HEK293 (cell line): ENCODE measurements at regions not wholly inside any gene's neighbourhood (a gene's known extent, or its start where the extent isn't known, plus 50 kb on each side); places are given as distances from the start of the nearest gene placed in this dataset.

Source experiments
- CTCF ChIA-PET: fragments of 350-600 bp; formaldehyde crosslinking; extraction: SDS; loops from one replicate; lab custom pipeline; 2021; ENCODE audit warnings: antibody characterized with exemption; lab: Yijun Ruan, JAX
- POLR2A ChIA-PET: fragments of 300-600 bp; formaldehyde crosslinking; extraction: SDS; loops from one replicate; lab custom pipeline; 2020; ENCODE audit warnings: antibody characterized with exemption, inconsistent platforms; lab: Yijun Ruan, JAX
- H3K27ac ChIP-seq: fragments of 200-500 bp; sonication (Bioruptor generic); 2 replicates; pipeline ENCODE4 v1.5.1; 2014; ENCODE audit warnings: low read depth, low read length, control low read depth, inconsistent platforms; ENCODE audit errors: extremely low read depth
- H3K36me3 ChIP-seq, 2 experiments: fragments of 200-500 bp in 1 of 2; sonication (Bioruptor generic) in 1 of 2; 1 replicate in 1 of 2; 2 replicates in 1 of 2; pipeline ENCODE4 v1.5.1; 2014 to 2017; ENCODE audit warnings: inconsistent platforms in 2 of 2, low read length in 2 of 2; ENCODE audit not compliant: control insufficient read depth in 2 of 2, insufficient read depth in 1 of 2
- H3K4me1 ChIP-seq: fragments of 200-500 bp; sonication (Bioruptor generic); 2 replicates; pipeline ENCODE4 v1.5.1; 2014; ENCODE audit warnings: mild to moderate bottlenecking, low read length, inconsistent platforms; ENCODE audit not compliant: control insufficient read depth, insufficient read depth
- H3K4me3 ChIP-seq: 2 replicates; pipeline ENCODE4 v1.5.1; 2011; ENCODE audit warnings: low read depth, mild to moderate bottlenecking, control low read depth, low read length, moderate library complexity
- H3K9me3 ChIP-seq: fragments of 200-500 bp; sonication (Bioruptor generic); 2 replicates; pipeline ENCODE4 v1.5.1; 2014; ENCODE audit warnings: low read depth, low read length, inconsistent platforms; ENCODE audit not compliant: control insufficient read depth, insufficient read depth
- FEZF1 ChIP-seq: fragments of 450-650 bp; formaldehyde crosslinking; IDR thresholded peaks from 2 replicates; pipeline ENCODE4 v1.5.1; 2016; ENCODE audit warnings: missing biosample characterization, missing genetic modification characterization
- GLIS2 ChIP-seq: fragments of 450-650 bp; formaldehyde crosslinking; IDR thresholded peaks from 2 replicates; pipeline ENCODE4 v1.5.1; 2016; ENCODE audit warnings: missing biosample characterization, missing genetic modification characterization
- KLF10 ChIP-seq: fragments of 450-650 bp; IDR thresholded peaks from 2 replicates; pipeline ENCODE4 v1.5.1; 2018; ENCODE audit warnings: missing biosample characterization, mild to moderate bottlenecking, missing genetic modification characterization
- KLF17 ChIP-seq: fragments of 450-650 bp; formaldehyde crosslinking; IDR thresholded peaks from 2 replicates; pipeline ENCODE4 v1.5.1; 2016; ENCODE audit warnings: missing biosample characterization, missing genetic modification characterization
- KLF9 ChIP-seq: fragments of 450-650 bp; formaldehyde crosslinking; IDR thresholded peaks from 2 replicates; pipeline ENCODE4 v1.5.1; 2016; ENCODE audit warnings: missing biosample characterization, missing genetic modification characterization, low read depth
- PRDM4 ChIP-seq: fragments of 450-650 bp; formaldehyde crosslinking; IDR thresholded peaks from 2 replicates; pipeline ENCODE4 v1.5.1; 2017; ENCODE audit warnings: missing biosample characterization, missing genetic modification characterization
- PRDM6 ChIP-seq: fragments of 450-650 bp; formaldehyde crosslinking; IDR thresholded peaks from 2 replicates; pipeline ENCODE4 v1.5.1; 2017; ENCODE audit warnings: missing biosample characterization, missing genetic modification characterization
- TRIM28 ChIP-seq: IDR thresholded peaks from 2 replicates; pipeline ENCODE4 v1.6.1; 2011; ENCODE audit warnings: low read length, control low read depth, borderline replicate concordance
- ZFP69B ChIP-seq: fragments of 450-650 bp; formaldehyde crosslinking; IDR thresholded peaks from 2 replicates; pipeline ENCODE4 v1.5.1; 2016; ENCODE audit warnings: missing biosample characterization, missing genetic modification characterization
- ZNF157 ChIP-seq: fragments of 450-650 bp; formaldehyde crosslinking; IDR thresholded peaks from 2 replicates; pipeline ENCODE4 v1.5.1; 2016; ENCODE audit warnings: missing biosample characterization, missing genetic modification characterization
- ZNF169 ChIP-seq: fragments of 450-650 bp; formaldehyde crosslinking; IDR thresholded peaks from 2 replicates; pipeline ENCODE4 v1.5.1; 2016; ENCODE audit warnings: missing biosample characterization, missing genetic modification characterization
- ZNF221 ChIP-seq: fragments of 450-650 bp; formaldehyde crosslinking; IDR thresholded peaks from 2 replicates; pipeline ENCODE4 v1.5.1; 2017; ENCODE audit warnings: missing biosample characterization, missing genetic modification characterization, borderline replicate concordance
- ZNF398 ChIP-seq: fragments of 450-650 bp; formaldehyde crosslinking; IDR thresholded peaks from 2 replicates; pipeline ENCODE4 v1.5.1; 2017; ENCODE audit warnings: missing biosample characterization, missing genetic modification characterization
- ZNF426 ChIP-seq: fragments of 450-650 bp; formaldehyde crosslinking; IDR thresholded peaks from 2 replicates; pipeline ENCODE4 v1.5.1; 2017; ENCODE audit warnings: missing biosample characterization, missing genetic modification characterization, mild to moderate bottlenecking, inconsistent platforms, moderate library complexity
- ZNF645 ChIP-seq: fragments of 450-650 bp; formaldehyde crosslinking; IDR thresholded peaks from 2 replicates; pipeline ENCODE4; 2016; ENCODE audit warnings: missing biosample characterization, missing genetic modification characterization
- ZNF664 ChIP-seq: fragments of 450-650 bp; formaldehyde crosslinking; IDR thresholded peaks from 2 replicates; pipeline ENCODE4 v1.5.1; 2016; ENCODE audit warnings: missing biosample characterization, missing genetic modification characterization

DNA sequence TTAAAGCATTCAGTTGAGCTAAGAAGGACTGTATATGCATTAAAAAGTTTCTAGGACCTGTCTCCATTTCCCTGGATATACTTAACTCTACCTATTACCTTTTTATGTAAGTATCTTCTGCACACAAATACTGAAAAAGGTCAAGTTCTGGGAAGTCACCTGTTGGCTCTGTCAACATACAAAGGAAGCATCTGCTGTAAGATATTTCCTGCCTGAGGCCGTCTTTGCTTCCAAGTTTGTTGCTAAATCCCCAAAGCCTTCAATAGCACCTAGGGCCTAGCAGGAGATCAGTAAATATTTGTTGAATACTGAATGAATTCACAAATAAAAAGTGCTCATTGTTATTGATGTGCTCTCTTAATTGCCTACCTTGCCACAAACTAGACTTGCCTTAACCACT is 188.4 kb downstream of the DUSP6 start:
- no peak overlapping the region for H3K27ac ChIP-seq
- ChIA-PET CTCF (no interaction called here), POLR2A (no interaction called here)
- H3K4me1 ChIP-seq: peaks cover 11% of the 10 kb centered on the region
- TF ChIP-seq ZNF664: no peak
- TF ChIP-seq ZNF221: no peak
- no peak for TF ChIP-seq TRIM28
- TF ChIP-seq KLF9 (tag by site-specific recombination): no peak
- no peak for TF ChIP-seq ZNF645 (tag by site-specific recombination)
- TF ChIP-seq FEZF1 (tag by site-specific recombination): no peak
- no peak for TF ChIP-seq GLIS2 (tag by site-specific recombination)
- TF ChIP-seq KLF10 (tag by site-specific recombination): no peak
- no peak for TF ChIP-seq ZNF426 (tag by site-specific recombination)
- TF ChIP-seq ZNF157: no peak
- TF ChIP-seq ZFP69B: no peak
- no peak for TF ChIP-seq PRDM4
- no peak for TF ChIP-seq ZNF169 (tag by site-specific recombination)
- TF ChIP-seq KLF17: no peak
- no peaks in the 10 kb centered on the region for H3K9me3 ChIP-seq
- no peaks in the 10 kb centered on the region for H3K36me3 ChIP-seq
- no peak overlapping the region for H3K4me3 ChIP-seq

DNA sequence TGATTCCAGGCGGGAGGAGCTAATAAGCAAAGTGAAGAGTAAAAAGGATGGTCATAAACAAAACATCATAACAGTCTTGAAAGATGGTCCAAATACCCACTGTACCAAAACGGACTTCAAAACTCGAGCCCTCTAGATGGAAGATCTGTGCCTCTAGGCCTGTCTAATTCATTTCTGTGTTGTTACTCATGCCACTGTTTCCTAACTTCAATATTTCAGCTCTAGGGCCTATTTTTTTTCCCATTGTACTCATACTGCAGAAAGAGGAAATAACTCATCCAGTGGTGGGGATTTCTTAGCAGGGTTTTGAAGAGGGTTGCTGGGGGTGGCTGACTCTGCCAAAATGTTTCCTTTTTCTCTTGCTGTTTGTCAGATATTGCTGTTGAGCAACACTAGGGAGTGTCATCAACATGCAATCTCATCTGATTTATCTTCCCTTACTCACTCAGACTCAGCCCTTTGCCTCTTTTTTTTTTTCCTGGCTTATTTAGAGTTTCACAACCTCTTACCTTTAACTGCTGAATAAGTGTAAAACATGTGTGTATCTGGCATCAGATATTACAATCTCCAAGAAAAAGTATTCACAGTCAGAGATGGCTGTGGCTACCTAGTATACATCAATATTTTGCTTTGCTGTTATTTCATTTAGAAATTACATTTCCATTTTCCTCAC is 189.6 kb downstream of the DUSP6 start:
- Histone ChIP-seq H3K36me3 (no peaks in the 10 kb centered on the region), H3K27ac (no peak overlapping the region), H3K4me3 (no peak overlapping the region), H3K9me3 (no peaks in the 10 kb centered on the region), H3K4me1 (peaks cover 11% of the 10 kb centered on the region)
- CTCF ChIA-PET: interaction anchor here (1.0 kb wide), 1 partner anchor 11 kb away, joined by 3 read pairs; no protein-coding TSS in a partner anchor
- TF ChIP-seq ZNF398: 0 out of 2 replicates have a peak, but pooled peaks have one; percentile 18
- TF ChIP-seq PRDM6 (tag by site-specific recombination): no peak
- POLR2A ChIA-PET: no interaction called here
